Stimulated activated CD4-positive, alpha-beta T cell treated with anti-CD3 and anti-CD28 coated beads, Interleukin-4, amount 100 ng/mL, for 4 hours (primary cell): ENCODE measurements at regions not wholly inside any gene's neighbourhood (a gene's known extent, or its start where the extent isn't known, plus 50 kb on each side); places are given as distances from the start of the nearest gene placed in this dataset.

ENCODE experiments used
- DNase-seq, 2 experiments: peaks; one replicate each; pipeline ENCODE4 v3.0.0-alpha.2; 2020

- no peak for DNase-seq
These were observed 52.1 kb upstream of the PITX1 start for GRCh38 chr5:135085936-135086725.

- DNase-seq, result no peak
These were observed 51.3 kb upstream of the PITX1 start for GRCh38 chr5:135085133-135085935.
